ENCODE measurements at regions not wholly inside any gene's neighbourhood (a gene's known extent, or its start where the extent isn't known, plus 50 kb on each side); places are given as distances from the start of the nearest gene placed in this dataset.

DNA sequence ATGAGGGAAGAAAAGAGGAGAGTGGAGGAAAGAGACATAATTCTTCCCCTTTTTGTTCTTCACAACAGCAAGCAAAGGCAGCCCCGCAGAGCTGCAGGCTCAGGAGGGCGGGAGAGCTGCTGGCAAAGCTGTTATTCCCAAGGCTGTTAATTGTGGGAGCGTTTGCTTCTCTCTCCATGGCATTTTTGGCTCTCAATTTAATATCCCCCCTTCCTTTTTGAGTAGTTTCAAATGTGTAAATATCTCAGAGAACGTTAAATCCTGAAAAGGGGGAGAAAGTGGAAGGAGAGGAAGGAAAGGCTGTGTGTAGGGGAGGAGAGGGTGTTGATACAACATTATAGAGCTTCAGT lies 165.7 kb downstream of the NSG2 start:
- no peak for ATAC-seq
- TF ChIP-seq PPARA (CRISPR knock-in tag; IDR thresholded peaks at IDR 0.05; ENCODE audit: borderline replicate concordance) (no peak), ZNF565 (CRISPR knock-in tag; conservative IDR thresholded peaks at IDR 0.05; ENCODE audit: low read depth) (no peak), ZNF8 (CRISPR knock-in tag; IDR thresholded peaks at IDR 0.05) (no peak), RARB (CRISPR knock-in tag; IDR thresholded peaks at IDR 0.05) (no peak), ZC3H10 (CRISPR knock-in tag; IDR thresholded peaks at IDR 0.05) (no peak), ZNF70 (CRISPR knock-in tag; IDR thresholded peaks at IDR 0.05) (no peak), SNAI2 (CRISPR knock-in tag; IDR thresholded peaks at IDR 0.05) (no peak), BACH2 (CRISPR knock-in tag; IDR thresholded peaks at IDR 0.05; ENCODE audit: borderline replicate concordance) (no peak), TOX (CRISPR knock-in tag; IDR thresholded peaks at IDR 0.05; ENCODE audit: borderline replicate concordance) (no peak)
- TF ChIP-seq, protein P1, sequence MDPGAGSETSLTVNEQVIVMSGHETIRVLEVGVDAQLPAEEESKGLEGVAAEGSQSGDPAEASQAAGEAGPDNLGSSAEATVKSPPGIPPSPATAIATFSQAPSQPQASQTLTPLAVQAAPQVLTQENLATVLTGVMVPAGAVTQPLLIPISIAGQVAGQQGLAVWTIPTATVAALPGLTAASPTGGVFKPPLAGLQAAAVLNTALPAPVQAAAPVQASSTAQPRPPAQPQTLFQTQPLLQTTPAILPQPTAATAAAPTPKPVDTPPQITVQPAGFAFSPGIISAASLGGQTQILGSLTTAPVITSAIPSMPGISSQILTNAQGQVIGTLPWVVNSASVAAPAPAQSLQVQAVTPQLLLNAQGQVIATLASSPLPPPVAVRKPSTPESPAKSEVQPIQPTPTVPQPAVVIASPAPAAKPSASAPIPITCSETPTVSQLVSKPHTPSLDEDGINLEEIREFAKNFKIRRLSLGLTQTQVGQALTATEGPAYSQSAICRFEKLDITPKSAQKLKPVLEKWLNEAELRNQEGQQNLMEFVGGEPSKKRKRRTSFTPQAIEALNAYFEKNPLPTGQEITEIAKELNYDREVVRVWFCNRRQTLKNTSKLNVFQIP (CRISPR knock-in tag; IDR thresholded peaks at IDR 0.05; ENCODE audit: borderline replicate concordance, low read depth): no peak
- TF ChIP-seq, protein P2, sequence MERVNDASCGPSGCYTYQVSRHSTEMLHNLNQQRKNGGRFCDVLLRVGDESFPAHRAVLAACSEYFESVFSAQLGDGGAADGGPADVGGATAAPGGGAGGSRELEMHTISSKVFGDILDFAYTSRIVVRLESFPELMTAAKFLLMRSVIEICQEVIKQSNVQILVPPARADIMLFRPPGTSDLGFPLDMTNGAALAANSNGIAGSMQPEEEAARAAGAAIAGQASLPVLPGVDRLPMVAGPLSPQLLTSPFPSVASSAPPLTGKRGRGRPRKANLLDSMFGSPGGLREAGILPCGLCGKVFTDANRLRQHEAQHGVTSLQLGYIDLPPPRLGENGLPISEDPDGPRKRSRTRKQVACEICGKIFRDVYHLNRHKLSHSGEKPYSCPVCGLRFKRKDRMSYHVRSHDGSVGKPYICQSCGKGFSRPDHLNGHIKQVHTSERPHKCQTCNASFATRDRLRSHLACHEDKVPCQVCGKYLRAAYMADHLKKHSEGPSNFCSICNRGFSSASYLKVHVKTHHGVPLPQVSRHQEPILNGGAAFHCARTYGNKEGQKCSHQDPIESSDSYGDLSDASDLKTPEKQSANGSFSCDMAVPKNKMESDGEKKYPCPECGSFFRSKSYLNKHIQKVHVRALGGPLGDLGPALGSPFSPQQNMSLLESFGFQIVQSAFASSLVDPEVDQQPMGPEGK (CRISPR knock-in tag; IDR thresholded peaks at IDR 0.05; ENCODE audit: borderline replicate concordance): no peak

DNA sequence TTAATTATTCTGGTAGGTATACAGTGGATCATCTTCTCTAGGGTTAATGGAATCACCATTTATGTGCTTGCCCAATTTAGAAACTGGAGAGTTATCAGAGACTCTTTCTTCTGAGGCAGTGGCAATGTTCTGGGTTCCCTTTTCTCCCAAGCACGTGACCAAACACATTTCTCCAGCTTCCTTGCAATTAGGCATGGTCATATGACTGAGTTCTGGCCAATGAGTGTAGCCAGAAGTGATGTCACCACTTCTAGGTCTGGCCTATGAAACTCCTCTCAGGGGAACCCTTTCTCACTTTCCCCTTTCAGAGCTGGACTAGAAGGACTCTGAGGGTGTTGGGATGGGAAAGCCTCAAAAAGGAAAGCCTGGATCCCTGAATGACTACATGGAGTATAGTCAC lies 172.0 kb downstream of the NSG2 start:
- TF ChIP-seq, protein P1 (CRISPR knock-in tag; IDR thresholded peaks at IDR 0.05; ENCODE audit: borderline replicate concordance, low read depth): no peak
- TF ChIP-seq, protein P3, sequence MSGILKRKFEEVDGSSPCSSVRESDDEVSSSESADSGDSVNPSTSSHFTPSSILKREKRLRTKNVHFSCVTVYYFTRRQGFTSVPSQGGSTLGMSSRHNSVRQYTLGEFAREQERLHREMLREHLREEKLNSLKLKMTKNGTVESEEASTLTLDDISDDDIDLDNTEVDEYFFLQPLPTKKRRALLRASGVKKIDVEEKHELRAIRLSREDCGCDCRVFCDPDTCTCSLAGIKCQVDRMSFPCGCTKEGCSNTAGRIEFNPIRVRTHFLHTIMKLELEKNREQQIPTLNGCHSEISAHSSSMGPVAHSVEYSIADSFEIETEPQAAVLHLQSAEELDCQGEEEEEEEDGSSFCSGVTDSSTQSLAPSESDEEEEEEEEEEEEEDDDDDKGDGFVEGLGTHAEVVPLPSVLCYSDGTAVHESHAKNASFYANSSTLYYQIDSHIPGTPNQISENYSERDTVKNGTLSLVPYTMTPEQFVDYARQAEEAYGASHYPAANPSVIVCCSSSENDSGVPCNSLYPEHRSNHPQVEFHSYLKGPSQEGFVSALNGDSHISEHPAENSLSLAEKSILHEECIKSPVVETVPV (CRISPR knock-in tag; IDR thresholded peaks at IDR 0.05): no peak
- no peak for TF ChIP-seq PPARA (CRISPR knock-in tag; IDR thresholded peaks at IDR 0.05; ENCODE audit: borderline replicate concordance)
- no peak for TF ChIP-seq RARB (CRISPR knock-in tag; IDR thresholded peaks at IDR 0.05)
- TF ChIP-seq SNAI2 (CRISPR knock-in tag; IDR thresholded peaks at IDR 0.05): no peak
- TF ChIP-seq ZFP3 (CRISPR knock-in tag; IDR thresholded peaks at IDR 0.05): no peak
- no peak for ATAC-seq

DNA sequence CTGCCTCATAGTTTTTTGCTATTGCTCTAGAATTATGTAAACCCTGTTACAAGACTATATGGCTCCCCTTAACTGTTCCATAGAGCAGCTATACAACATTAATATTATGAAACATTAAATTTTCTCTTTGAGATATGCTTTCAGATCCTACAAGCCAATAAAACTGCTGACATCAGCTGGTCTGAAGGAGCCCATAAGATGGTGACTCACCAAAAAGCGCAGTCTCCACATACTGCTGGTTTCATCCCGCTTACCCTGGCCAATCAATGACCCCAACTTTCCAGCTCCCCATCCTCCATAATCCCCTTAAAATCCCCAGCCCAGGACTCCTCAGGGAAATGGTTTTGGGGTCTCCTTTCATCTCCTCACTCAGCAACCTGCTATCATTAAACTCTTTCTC lies 172.7 kb downstream of the NSG2 start:
- ATAC-seq: no peak
- no peak for TF ChIP-seq CSDC2 (CRISPR knock-in tag; IDR thresholded peaks at IDR 0.05)
- TF ChIP-seq ISL1 (CRISPR knock-in tag; IDR thresholded peaks at IDR 0.05): no peak
- TF ChIP-seq ZNF8 (CRISPR knock-in tag; IDR thresholded peaks at IDR 0.05): no peak
- TF ChIP-seq RARB (CRISPR knock-in tag; IDR thresholded peaks at IDR 0.05): no peak
- TF ChIP-seq, protein P3 (CRISPR knock-in tag; IDR thresholded peaks at IDR 0.05): no peak
- TF ChIP-seq OSR1 (CRISPR knock-in tag; IDR thresholded peaks at IDR 0.05): no peak
- TF ChIP-seq, protein P4, sequence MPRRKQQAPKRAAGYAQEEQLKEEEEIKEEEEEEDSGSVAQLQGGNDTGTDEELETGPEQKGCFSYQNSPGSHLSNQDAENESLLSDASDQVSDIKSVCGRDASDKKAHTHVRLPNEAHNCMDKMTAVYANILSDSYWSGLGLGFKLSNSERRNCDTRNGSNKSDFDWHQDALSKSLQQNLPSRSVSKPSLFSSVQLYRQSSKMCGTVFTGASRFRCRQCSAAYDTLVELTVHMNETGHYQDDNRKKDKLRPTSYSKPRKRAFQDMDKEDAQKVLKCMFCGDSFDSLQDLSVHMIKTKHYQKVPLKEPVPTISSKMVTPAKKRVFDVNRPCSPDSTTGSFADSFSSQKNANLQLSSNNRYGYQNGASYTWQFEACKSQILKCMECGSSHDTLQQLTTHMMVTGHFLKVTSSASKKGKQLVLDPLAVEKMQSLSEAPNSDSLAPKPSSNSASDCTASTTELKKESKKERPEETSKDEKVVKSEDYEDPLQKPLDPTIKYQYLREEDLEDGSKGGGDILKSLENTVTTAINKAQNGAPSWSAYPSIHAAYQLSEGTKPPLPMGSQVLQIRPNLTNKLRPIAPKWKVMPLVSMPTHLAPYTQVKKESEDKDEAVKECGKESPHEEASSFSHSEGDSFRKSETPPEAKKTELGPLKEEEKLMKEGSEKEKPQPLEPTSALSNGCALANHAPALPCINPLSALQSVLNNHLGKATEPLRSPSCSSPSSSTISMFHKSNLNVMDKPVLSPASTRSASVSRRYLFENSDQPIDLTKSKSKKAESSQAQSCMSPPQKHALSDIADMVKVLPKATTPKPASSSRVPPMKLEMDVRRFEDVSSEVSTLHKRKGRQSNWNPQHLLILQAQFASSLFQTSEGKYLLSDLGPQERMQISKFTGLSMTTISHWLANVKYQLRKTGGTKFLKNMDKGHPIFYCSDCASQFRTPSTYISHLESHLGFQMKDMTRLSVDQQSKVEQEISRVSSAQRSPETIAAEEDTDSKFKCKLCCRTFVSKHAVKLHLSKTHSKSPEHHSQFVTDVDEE (CRISPR knock-in tag; IDR thresholded peaks at IDR 0.05): no peak
- TF ChIP-seq PPARA (CRISPR knock-in tag; IDR thresholded peaks at IDR 0.05; ENCODE audit: borderline replicate concordance): no peak
- no peak for TF ChIP-seq TCF4 (CRISPR knock-in tag; IDR thresholded peaks at IDR 0.05; ENCODE audit: borderline replicate concordance)
- no peak for TF ChIP-seq TOX (CRISPR knock-in tag; IDR thresholded peaks at IDR 0.05; ENCODE audit: borderline replicate concordance)
- TF ChIP-seq GLIS3 (CRISPR knock-in tag; IDR thresholded peaks at IDR 0.05): no peak
- TF ChIP-seq ZFP3 (CRISPR knock-in tag; IDR thresholded peaks at IDR 0.05): no peak
- TF ChIP-seq ZNF70 (CRISPR knock-in tag; IDR thresholded peaks at IDR 0.05): no peak
- TF ChIP-seq SNAI2 (CRISPR knock-in tag; IDR thresholded peaks at IDR 0.05): no peak
- no peak for TF ChIP-seq ZC3H10 (CRISPR knock-in tag; IDR thresholded peaks at IDR 0.05)
- TF ChIP-seq, protein P2 (CRISPR knock-in tag; IDR thresholded peaks at IDR 0.05; ENCODE audit: borderline replicate concordance): no peak
- TF ChIP-seq, protein P5, sequence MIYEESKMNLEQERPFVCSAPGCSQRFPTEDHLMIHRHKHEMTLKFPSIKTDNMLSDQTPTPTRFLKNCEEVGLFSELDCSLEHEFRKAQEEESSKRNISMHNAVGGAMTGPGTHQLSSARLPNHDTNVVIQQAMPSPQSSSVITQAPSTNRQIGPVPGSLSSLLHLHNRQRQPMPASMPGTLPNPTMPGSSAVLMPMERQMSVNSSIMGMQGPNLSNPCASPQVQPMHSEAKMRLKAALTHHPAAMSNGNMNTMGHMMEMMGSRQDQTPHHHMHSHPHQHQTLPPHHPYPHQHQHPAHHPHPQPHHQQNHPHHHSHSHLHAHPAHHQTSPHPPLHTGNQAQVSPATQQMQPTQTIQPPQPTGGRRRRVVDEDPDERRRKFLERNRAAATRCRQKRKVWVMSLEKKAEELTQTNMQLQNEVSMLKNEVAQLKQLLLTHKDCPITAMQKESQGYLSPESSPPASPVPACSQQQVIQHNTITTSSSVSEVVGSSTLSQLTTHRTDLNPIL (CRISPR knock-in tag; IDR thresholded peaks at IDR 0.05; ENCODE audit: low read depth): no peak
- no peak for TF ChIP-seq ESRRG (CRISPR knock-in tag; IDR thresholded peaks at IDR 0.05)

Measured in SK-N-SH treated with all-trans-retinoic acid at 6 μM for 48 hours (cell line).